AG09309 (cell line): ENCODE measurements at regions not wholly inside any gene's neighbourhood (a gene's known extent, or its start where the extent isn't known, plus 50 kb on each side); places are given as distances from the start of the nearest gene placed in this dataset.

Experiments used
- DNase-seq: peaks from one replicate; pipeline ENCODE4 v3.0.0-alpha.2; 2010; ENCODE audit warnings: low read depth
- H3K4me3 ChIP-seq: 2 replicates; pipeline ENCODE4 v1.5.1; 2011; ENCODE audit warnings: mild to moderate bottlenecking, low read depth, low read length, moderate library complexity; ENCODE audit not compliant: control insufficient read depth
- CTCF ChIP-seq: IDR thresholded peaks from 2 replicates; pipeline ENCODE4 v1.5.1; 2011; ENCODE audit warnings: mild to moderate bottlenecking, low read depth, low read length, inconsistent platforms; ENCODE audit not compliant: insufficient read depth, control insufficient read depth; ENCODE audit errors: missing control alignments

GRCh38 chr2:8288206-8288605, 393.6 kb upstream of the ID2 start:
- no peak for DNase-seq
- no peak overlapping the region for H3K4me3 ChIP-seq
- TF ChIP-seq CTCF, result no peak

- no peak overlapping the region for H3K4me3 ChIP-seq
- no peak for DNase-seq
- TF ChIP-seq CTCF, result no peak
These were observed 392.7 kb upstream of the ID2 start for GRCh38 chr2:8289111-8289510.

- no peak for TF ChIP-seq CTCF
- no peak overlapping the region for H3K4me3 ChIP-seq
- no peak for DNase-seq
These were observed 391.0 kb upstream of the ID2 start for GRCh38 chr2:8290771-8291352.

- no peak for DNase-seq
- no peak overlapping the region for H3K4me3 ChIP-seq
- TF ChIP-seq CTCF, result no peak
These were observed 385.6 kb upstream of the ID2 start for GRCh38 chr2:8296306-8296705.

- no peak overlapping the region for H3K4me3 ChIP-seq
- no peak for DNase-seq
- TF ChIP-seq CTCF, result no peak
These were observed 384.3 kb upstream of the ID2 start for GRCh38 chr2:8297376-8298231.

GRCh38 chr2:8298783-8299182, 383.1 kb upstream of the ID2 start:
- no peak for TF ChIP-seq CTCF

More at GRCh38 chr2:8298783-8299182, 383.1 kb upstream of the ID2 start:
- no peak overlapping the region for H3K4me3 ChIP-seq
- DNase-seq, result no peak
